ENCODE measurements at regions not wholly inside any gene's neighbourhood (a gene's known extent, or its start where the extent isn't known, plus 50 kb on each side); places are given as distances from the start of the nearest gene placed in this dataset.

GRCh38 chr15:94099574-94099960 lies 131.8 kb upstream of the MCTP2 start:
- DNase-seq = no peak

- DNase-seq = no peak
Measured at GRCh38 chr15:94098921-94099573, 132.3 kb upstream of the MCTP2 start.

- no peak for DNase-seq
Measured at GRCh38 chr15:94097552-94097951, 133.8 kb upstream of the MCTP2 start.

- no peak for DNase-seq
Measured at GRCh38 chr15:94094310-94094709, 137.1 kb upstream of the MCTP2 start.

- no peak for DNase-seq
Measured at GRCh38 chr15:94086341-94086740, 145.0 kb upstream of the MCTP2 start.

- no peak for DNase-seq
Measured at GRCh38 chr15:94083467-94084052, 147.8 kb upstream of the MCTP2 start.

GRCh38 chr15:94081829-94082228 lies 149.5 kb upstream of the MCTP2 start:
- DNase-seq = no peak

GRCh38 chr15:94080989-94081605 lies 150.3 kb upstream of the MCTP2 start:
- DNase-seq = no peak

- no peak for DNase-seq
Measured at GRCh38 chr15:94080416-94080815, 150.9 kb upstream of the MCTP2 start.

GRCh38 chr15:94079968-94080367 lies 151.4 kb upstream of the MCTP2 start:
- no peak for DNase-seq

GRCh38 chr15:94079459-94079858 lies 151.9 kb upstream of the MCTP2 start:
- DNase-seq = no peak

- DNase-seq = no peak
Measured at GRCh38 chr15:94077938-94078337, 153.4 kb upstream of the MCTP2 start.

- no peak for DNase-seq
Measured at GRCh38 chr15:94075349-94075748, 156.0 kb upstream of the MCTP2 start.

- DNase-seq = no peak
Measured at GRCh38 chr15:94070356-94071295, 160.7 kb upstream of the MCTP2 start.

GRCh38 chr15:94069844-94070243 lies 161.5 kb upstream of the MCTP2 start:
- no peak for DNase-seq

GRCh38 chr15:94066811-94067210 lies 164.6 kb upstream of the MCTP2 start:
- no peak for DNase-seq

GRCh38 chr15:94066046-94066445 lies 165.3 kb upstream of the MCTP2 start:
- no peak for DNase-seq

GRCh38 chr15:94064676-94065313 lies 166.6 kb upstream of the MCTP2 start:
- no peak for DNase-seq

GRCh38 chr15:94061041-94061440 lies 170.3 kb upstream of the MCTP2 start:
- no peak for DNase-seq

GRCh38 chr15:94059013-94059587 lies 172.3 kb upstream of the MCTP2 start:
- no peak for DNase-seq

GRCh38 chr15:94057305-94057704 lies 174.1 kb upstream of the MCTP2 start:
- DNase-seq = no peak

GRCh38 chr15:94056314-94056713 lies 175.0 kb upstream of the MCTP2 start:
- DNase-seq = no peak

GRCh38 chr15:94053626-94054025 lies 177.7 kb upstream of the MCTP2 start:
- DNase-seq = no peak

Measured in activated effector memory CD4-positive, alpha-beta T cell treated with Interleukin-2 at 50 U/mL for 16 hours (primary cell).